ENCODE measurements at regions not wholly inside any gene's neighbourhood (a gene's known extent, or its start where the extent isn't known, plus 50 kb on each side); places are given as distances from the start of the nearest gene placed in this dataset.

- no peak for TF ChIP-seq POLR2AphosphoS5 (IDR thresholded peaks at IDR 0.05; ENCODE audit: low read depth)
- TF ChIP-seq SPI1 (IDR thresholded peaks at IDR 0.05; ENCODE audit: borderline replicate concordance, low read depth): no peak
- TF ChIP-seq REST (IDR thresholded peaks at IDR 0.05; ENCODE audit: insufficient replicate concordance, low read depth): no peak
- no peak for TF ChIP-seq CTCF (IDR thresholded peaks at IDR 0.05; ENCODE audit: insufficient read depth, low read length)
- TF ChIP-seq GABPA (IDR thresholded peaks at IDR 0.05; ENCODE audit: low read depth): no peak
- Histone ChIP-seq H3K27ac (replicated peaks) (no peak overlapping the region), H3K27me3 (ENCODE audit: insufficient read depth, poor library complexity, severe bottlenecking) (no peaks in the 10 kb centered on the region), H3K4me3 (replicated peaks; ENCODE audit: insufficient read depth, low read length) (no peak overlapping the region)
- no peak for DNase-seq (ENCODE audit: low read depth in 1 of 2, low spot score in 1 of 2)
These were observed 291.8 kb downstream of the UACA start for GRCh38 chr15:70471517-70471916.

- no peak overlapping the region for H3K27ac ChIP-seq (replicated peaks)
- no peak for DNase-seq (ENCODE audit: low read depth in 1 of 2, low spot score in 1 of 2)
- H3K4me3 ChIP-seq (replicated peaks; ENCODE audit: insufficient read depth, low read length): no peak overlapping the region
- no peaks in the 10 kb centered on the region for H3K27me3 ChIP-seq (ENCODE audit: insufficient read depth, poor library complexity, severe bottlenecking)
- TF ChIP-seq CTCF (IDR thresholded peaks at IDR 0.05; ENCODE audit: insufficient read depth, low read length) (no peak), SPI1 (IDR thresholded peaks at IDR 0.05; ENCODE audit: borderline replicate concordance, low read depth) (no peak), POLR2AphosphoS5 (IDR thresholded peaks at IDR 0.05; ENCODE audit: low read depth) (no peak), GABPA (IDR thresholded peaks at IDR 0.05; ENCODE audit: low read depth) (no peak), REST (IDR thresholded peaks at IDR 0.05; ENCODE audit: insufficient replicate concordance, low read depth) (no peak)
These were observed 292.7 kb downstream of the UACA start for GRCh38 chr15:70470556-70471191.

DNA sequence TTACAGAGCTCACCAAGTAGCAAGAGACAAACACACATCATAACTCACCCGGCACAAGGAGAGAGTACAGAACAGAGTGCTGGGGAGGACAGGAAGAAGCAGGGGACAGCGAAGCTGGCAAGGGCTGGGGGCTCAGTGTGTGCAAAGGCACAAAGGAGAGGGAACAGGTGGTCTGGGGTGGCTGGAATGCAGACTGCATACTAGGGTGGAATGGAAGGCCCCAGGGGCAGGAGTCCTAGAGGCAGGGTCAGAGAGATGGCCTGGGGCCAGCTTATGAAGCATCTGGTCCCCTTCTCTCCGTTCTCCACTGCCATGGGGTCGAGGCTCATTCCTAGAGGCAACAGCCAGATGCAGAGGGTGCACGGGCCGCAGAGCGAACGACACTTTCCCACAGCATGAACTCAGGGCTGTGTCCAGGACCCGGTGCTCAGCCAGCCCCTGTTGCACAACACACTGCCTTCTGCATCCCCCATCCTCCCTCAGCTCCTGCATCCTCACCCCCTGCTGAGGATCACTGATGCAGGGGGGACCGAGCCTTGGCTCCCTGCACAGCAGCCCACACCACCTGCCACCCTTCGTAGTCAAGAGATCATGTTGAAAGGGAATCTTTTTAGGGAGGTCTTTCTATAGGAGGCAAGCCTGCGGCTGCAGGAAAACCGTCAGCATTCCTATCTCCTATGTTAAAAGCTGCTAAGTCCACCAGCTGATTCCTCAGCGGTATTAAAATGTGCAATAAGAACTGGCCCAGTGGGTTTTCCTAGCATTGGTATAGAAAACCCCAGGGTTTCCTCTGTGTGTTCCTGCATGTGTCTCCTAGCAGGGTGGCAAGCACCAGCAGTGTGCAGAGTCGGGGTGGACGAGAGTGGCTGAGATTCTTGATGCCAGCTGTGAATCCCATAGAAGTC, 293.5 kb downstream of the UACA start:
- no peak for DNase-seq (ENCODE audit: low read depth in 1 of 2, low spot score in 1 of 2)
- Histone ChIP-seq H3K4me3 (replicated peaks; ENCODE audit: insufficient read depth, low read length) (no peak overlapping the region), H3K27me3 (ENCODE audit: insufficient read depth, poor library complexity, severe bottlenecking) (no peaks in the 10 kb centered on the region), H3K27ac (replicated peaks) (no peak overlapping the region)
- no peak for TF ChIP-seq CTCF (IDR thresholded peaks at IDR 0.05; ENCODE audit: insufficient read depth, low read length)
- TF ChIP-seq GABPA (IDR thresholded peaks at IDR 0.05; ENCODE audit: low read depth): no peak
- no peak for TF ChIP-seq POLR2AphosphoS5 (IDR thresholded peaks at IDR 0.05; ENCODE audit: low read depth)
- TF ChIP-seq SPI1 (IDR thresholded peaks at IDR 0.05; ENCODE audit: borderline replicate concordance, low read depth): no peak
